Neutrophil (primary cell): ENCODE measurements at regions not wholly inside any gene's neighbourhood (a gene's known extent, or its start where the extent isn't known, plus 50 kb on each side); places are given as distances from the start of the nearest gene placed in this dataset.

Source experiments
- H3K27ac ChIP-seq: fragments of 200-600 bp; sonication (generic); 2 replicates; pipeline ENCODE4 v1.5.1; 2016; ENCODE audit warnings: mild to moderate bottlenecking, moderate library complexity
- H3K27me3 ChIP-seq: fragments of 200-600 bp; sonication (generic); 2 replicates; pipeline ENCODE4 v1.6.0; 2016; ENCODE audit warnings: mild to moderate bottlenecking
- H3K36me3 ChIP-seq: fragments of 200-600 bp; sonication (generic); 2 replicates; pipeline ENCODE4 v1.5.1; 2017
- H3K4me1 ChIP-seq, 2 experiments: fragments of 200-600 bp in 1 of 2; sonication (generic) in 1 of 2; 1 replicate in 1 of 2; 2 replicates in 1 of 2; pipeline versions ENCODE4 v1.5.1 to v1.6.1; 2013 to 2016; ENCODE audit warnings: low read depth in 1 of 2, low read length in 1 of 2, mild to moderate bottlenecking in 1 of 2, moderate library complexity in 1 of 2; ENCODE audit not compliant: control insufficient read depth in 1 of 2, insufficient read depth in 1 of 2
- H3K4me3 ChIP-seq, 2 experiments: fragments of 200-600 bp in 1 of 2; sonication (generic) in 1 of 2; 1 replicate in 1 of 2; 2 replicates in 1 of 2; pipeline ENCODE4 v1.5.1; 2013 to 2016; ENCODE audit warnings: low read depth in 1 of 2, low read length in 1 of 2, mild to moderate bottlenecking in 1 of 2, moderate library complexity in 1 of 2
- H3K9me3 ChIP-seq: fragments of 200-600 bp; sonication (generic); 2 replicates; pipeline ENCODE4 v1.5.1; 2016
- CTCF ChIP-seq: fragments of 200-600 bp; sonication (generic); IDR thresholded peaks from 2 replicates; pipeline ENCODE4 v1.5.1; 2016; ENCODE audit warnings: antibody characterized with exemption

- Histone ChIP-seq H3K9me3 (no peaks in the 10 kb centered on the region), H3K4me3 (no peak overlapping the region), H3K4me1 (no peaks in the 10 kb centered on the region), H3K27me3 (no peaks in the 10 kb centered on the region), H3K27ac (no peak overlapping the region), H3K36me3 (no peaks in the 10 kb centered on the region)
- TF ChIP-seq CTCF: no peak
Observed at GRCh38 chr5:96128204-96128864, 166.7 kb upstream of the ELL2 start.

- no peaks in the 10 kb centered on the region for H3K36me3 ChIP-seq
- no peaks in the 10 kb centered on the region for H3K4me1 ChIP-seq
- no peaks in the 10 kb centered on the region for H3K9me3 ChIP-seq
- no peak for TF ChIP-seq CTCF
- H3K27me3 ChIP-seq: no peaks in the 10 kb centered on the region
- H3K4me3 ChIP-seq: no peak overlapping the region
- no peak overlapping the region for H3K27ac ChIP-seq
Observed at GRCh38 chr5:96127538-96127937, 165.9 kb upstream of the ELL2 start.

GRCh38 chr5:96125231-96125891 is 163.7 kb upstream of the ELL2 start:
- no peaks in the 10 kb centered on the region for H3K36me3 ChIP-seq
- TF ChIP-seq CTCF: no peak
- no peaks in the 10 kb centered on the region for H3K27me3 ChIP-seq
- H3K27ac ChIP-seq: no peak overlapping the region
- H3K4me1 ChIP-seq: no peaks in the 10 kb centered on the region
- H3K4me3 ChIP-seq: no peak overlapping the region
- no peaks in the 10 kb centered on the region for H3K9me3 ChIP-seq

GRCh38 chr5:96124589-96124988 is 162.9 kb upstream of the ELL2 start:
- Histone ChIP-seq H3K4me1 (no peaks in the 10 kb centered on the region), H3K27me3 (no peaks in the 10 kb centered on the region), H3K36me3 (no peaks in the 10 kb centered on the region), H3K27ac (no peak overlapping the region), H3K4me3 (no peak overlapping the region), H3K9me3 (no peaks in the 10 kb centered on the region)
- TF ChIP-seq CTCF: no peak

GRCh38 chr5:96123418-96123817 is 161.8 kb upstream of the ELL2 start:
- Histone ChIP-seq H3K27me3 (no peaks in the 10 kb centered on the region), H3K36me3 (no peaks in the 10 kb centered on the region), H3K27ac (no peak overlapping the region), H3K4me3 (no peak overlapping the region), H3K4me1 (no peaks in the 10 kb centered on the region), H3K9me3 (no peaks in the 10 kb centered on the region)
- TF ChIP-seq CTCF: no peak
